ENCODE measurements at regions not wholly inside any gene's neighbourhood (a gene's known extent, or its start where the extent isn't known, plus 50 kb on each side); places are given as distances from the start of the nearest gene placed in this dataset.

GRCh38 chr7:41085244-41085643 is 617.6 kb downstream of the INHBA start:
- no peak overlapping the region for H3K27ac ChIP-seq (ENCODE audit: low read length)
- H3K9me3 ChIP-seq (ENCODE audit: low read length): no peaks in the 10 kb centered on the region
- no peaks in the 10 kb centered on the region for H3K79me2 ChIP-seq (replicated peaks; ENCODE audit: insufficient read depth, low read length)
- TF ChIP-seq REST (IDR thresholded peaks at IDR 0.05; ENCODE audit: borderline replicate concordance) (no peak), CTCF (IDR thresholded peaks at IDR 0.05; ENCODE audit: poor library complexity, severe bottlenecking) (no peak), TAF1 (IDR thresholded peaks at IDR 0.05; ENCODE audit: low read depth) (no peak), SMC3 (conservative IDR thresholded peaks at IDR 0.05; ENCODE audit: poor library complexity) (no peak), MXI1 (conservative IDR thresholded peaks at IDR 0.05; ENCODE audit: poor library complexity, severe bottlenecking) (no peak), EZH2 (IDR thresholded peaks at IDR 0.05; ENCODE audit: borderline replicate concordance, insufficient read depth, low read length, poor library complexity, severe bottlenecking) (no peak), RAD21 (conservative IDR thresholded peaks at IDR 0.05) (no peak), EP300 (conservative IDR thresholded peaks at IDR 0.05; ENCODE audit: poor library complexity, severe bottlenecking) (no peak), POLR2AphosphoS5 (IDR thresholded peaks at IDR 0.05) (no peak)
- no peaks in the 10 kb centered on the region for H3K36me3 ChIP-seq (ENCODE audit: insufficient read depth, low read length)
- no peak overlapping the region for H2AFZ ChIP-seq (ENCODE audit: low read depth, low read length)
- H3K4me2 ChIP-seq (ENCODE audit: low read length): no peak overlapping the region
- no peaks in the 10 kb centered on the region for H3F3A ChIP-seq (ENCODE audit: insufficient read depth, low read length, poor library complexity, severe bottlenecking)
- H4K20me1 ChIP-seq (ENCODE audit: insufficient read depth): no peaks in the 10 kb centered on the region
- no peak overlapping the region for H3K9ac ChIP-seq (ENCODE audit: low read length)
- H3K9me2 ChIP-seq (ENCODE audit: insufficient read depth, low read length): no peaks in the 10 kb centered on the region
- no peaks in the 10 kb centered on the region for H3K27me3 ChIP-seq (ENCODE audit: insufficient read depth, low read depth, low read length)
- no peak overlapping the region for H3K4me3 ChIP-seq (ENCODE audit: low read length)

GRCh38 chr7:41084381-41084780 is 618.5 kb downstream of the INHBA start:
- Histone ChIP-seq H3F3A (ENCODE audit: insufficient read depth, low read length, poor library complexity, severe bottlenecking) (no peaks in the 10 kb centered on the region), H3K79me2 (replicated peaks; ENCODE audit: insufficient read depth, low read length) (no peaks in the 10 kb centered on the region), H3K36me3 (ENCODE audit: insufficient read depth, low read length) (no peaks in the 10 kb centered on the region), H3K9me2 (ENCODE audit: insufficient read depth, low read length) (no peaks in the 10 kb centered on the region), H2AFZ (ENCODE audit: low read depth, low read length) (no peak overlapping the region), H3K4me3 (ENCODE audit: low read length) (no peak overlapping the region), H3K4me2 (ENCODE audit: low read length) (no peak overlapping the region), H3K9me3 (ENCODE audit: low read length) (no peaks in the 10 kb centered on the region), H3K27ac (ENCODE audit: low read length) (no peak overlapping the region), H3K27me3 (ENCODE audit: insufficient read depth, low read depth, low read length) (no peaks in the 10 kb centered on the region), H4K20me1 (ENCODE audit: insufficient read depth) (no peaks in the 10 kb centered on the region), H3K9ac (ENCODE audit: low read length) (no peak overlapping the region)
- TF ChIP-seq SMC3 (conservative IDR thresholded peaks at IDR 0.05; ENCODE audit: poor library complexity) (no peak), EP300 (conservative IDR thresholded peaks at IDR 0.05; ENCODE audit: poor library complexity, severe bottlenecking) (no peak), CTCF (IDR thresholded peaks at IDR 0.05; ENCODE audit: poor library complexity, severe bottlenecking) (no peak), POLR2AphosphoS5 (IDR thresholded peaks at IDR 0.05) (no peak), REST (IDR thresholded peaks at IDR 0.05; ENCODE audit: borderline replicate concordance) (no peak)

Data from neural cell (in vitro differentiated cells).